ENCODE measurements at regions not wholly inside any gene's neighbourhood (a gene's known extent, or its start where the extent isn't known, plus 50 kb on each side); places are given as distances from the start of the nearest gene placed in this dataset.

DNA sequence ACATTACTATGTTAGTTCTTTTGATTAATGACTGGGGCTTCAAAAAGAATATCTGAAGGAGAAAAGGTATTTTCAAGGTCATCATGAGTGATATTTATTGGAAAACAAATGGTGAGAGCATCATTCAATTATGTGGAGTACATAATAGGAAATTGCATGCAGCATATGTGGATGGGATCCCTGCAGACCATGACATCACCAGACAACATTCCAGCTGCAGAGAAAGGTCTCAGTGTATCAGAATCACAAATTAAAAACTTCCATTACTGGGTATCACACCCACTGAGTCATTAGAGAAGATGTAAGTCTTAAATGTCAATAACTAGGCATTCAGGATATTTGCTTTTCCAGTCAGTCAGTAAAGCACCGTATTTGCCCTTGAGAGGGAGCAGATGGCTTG is 574.4 kb upstream of the SLC10A2 start:
- Histone ChIP-seq H3K14ac (ENCODE audit: insufficient read length) (no peak overlapping the region), H2BK15ac (ENCODE audit: low read length) (no peak overlapping the region), H3K4me3 (ENCODE audit: extremely low read depth in 1 of 4, insufficient read depth in 2 of 4, low read depth in 3 of 4, low read length in 4 of 4) (no peak overlapping the region), H3K27ac (ENCODE audit: low read depth, low read length) (no peak overlapping the region), H2BK120ac (replicated peaks; ENCODE audit: low read depth, low read length) (no peak overlapping the region), H3K18ac (ENCODE audit: extremely low read depth, low read length) (no peak overlapping the region), H3K9me3 (ENCODE audit: insufficient read depth in 2 of 2, low read depth in 1 of 2, low read length in 1 of 2) (peaks cover 0 to 3% of the 10 kb centered on the region in 2 experiments; a peak in 1 of 4 replicates), H3K4ac (replicated peaks; ENCODE audit: insufficient read length, low read depth, low read length) (no peak overlapping the region), H3K36me3 (ENCODE audit: control insufficient read depth in 2 of 4, insufficient read depth in 4 of 4, low read length in 3 of 4) (no peaks in the 10 kb centered on the region), H3K23ac (ENCODE audit: insufficient read length) (no peak overlapping the region), H2BK5ac (ENCODE audit: low read depth, low read length) (no peak overlapping the region), H2BK20ac (ENCODE audit: low read length) (no peak overlapping the region), H3K56ac (replicated peaks; ENCODE audit: insufficient read length, low read depth, low read length) (no peak overlapping the region), H3K79me1 (ENCODE audit: low read depth, low read length) (no peaks in the 10 kb centered on the region), H3K27me3 (replicated peaks in 1 of 4; ENCODE audit: control insufficient read depth in 3 of 4, extremely low read depth in 1 of 4, insufficient read depth in 3 of 4, low read length in 3 of 4) (peaks cover 0 to 1% (median 0%) of the 10 kb centered on the region in 4 experiments; a peak in 1 of 7 replicates), H3K23me2 (ENCODE audit: low read depth, low read length) (no peaks in the 10 kb centered on the region), H3K4me1 (replicated peaks in 1 of 4; ENCODE audit: control insufficient read depth in 3 of 4, insufficient read depth in 4 of 4, low read length in 3 of 4) (no peaks in the 10 kb centered on the region), H3K9ac (replicated peaks in 1 of 4; ENCODE audit: extremely low read depth in 1 of 4, low read depth in 3 of 4, low read length in 3 of 4) (no peak overlapping the region), H3K79me2 (ENCODE audit: control insufficient read depth in 1 of 2, insufficient read depth in 2 of 2, low read length in 2 of 2) (no peaks in the 10 kb centered on the region), H2AK5ac (ENCODE audit: low read depth, low read length) (no peak overlapping the region), H2BK12ac (ENCODE audit: low read depth, low read length) (no peak overlapping the region), H4K91ac (replicated peaks; ENCODE audit: insufficient read length, low read length) (no peak overlapping the region), H4K20me1 (replicated peaks in 1 of 2; ENCODE audit: control insufficient read depth in 1 of 2, insufficient read depth in 2 of 2, low read length in 2 of 2) (no peaks in the 10 kb centered on the region), H4K5ac (ENCODE audit: insufficient read length, low read depth, low read length) (no peak overlapping the region), H4K8ac (ENCODE audit: extremely low read depth, insufficient read depth, low read length) (no peak overlapping the region), H3K4me2 (ENCODE audit: insufficient read depth in 1 of 2, low read depth in 2 of 2, low read length in 2 of 2) (no peak overlapping the region), H2AFZ (ENCODE audit: low read length) (no peak overlapping the region)
- ChIA-PET POLR2A (ENCODE audit: partially characterized antibody) (no interaction called here), CTCF (ENCODE audit: partially characterized antibody) (no interaction called here)
- no peak for FAIRE-seq
- DNase-seq (ENCODE audit: low read depth in 1 of 2, low spot score in 2 of 2), result no peak
- WGBS, 2 experiments (ENCODE audit: extremely low coverage in 1 of 2, insufficient coverage in 1 of 2, insufficient read length in 1 of 2, insufficient replicate concordance in 2 of 2, low coverage in 1 of 2, low lambda C conversion rate in 2 of 2, missing lambda C conversion rate in 1 of 2), result 100% methylated on average over 1 of the region's 1 CpG; no CpG with 5 or more reads in 1 of the 2 experiments
- TF ChIP-seq POLR2A (IDR thresholded peaks at IDR 0.05; ENCODE audit: control extremely low read depth in 1 of 2, low read depth in 2 of 2, low read length in 2 of 2), result no peak
- no peak for TF ChIP-seq SP2 (IDR thresholded peaks at IDR 0.05; ENCODE audit: low read length)
- no peak for TF ChIP-seq SP1 (IDR thresholded peaks at IDR 0.05; ENCODE audit: low read depth, low read length)
- TF ChIP-seq TAF7 (optimal IDR thresholded peaks at IDR 0.05; ENCODE audit: borderline replicate concordance, low read depth, low read length), result no peak
- no peak for TF ChIP-seq ATF2 (IDR thresholded peaks at IDR 0.05; ENCODE audit: low read length)
